DLD1 (cell line): ENCODE measurements at regions not wholly inside any gene's neighbourhood (a gene's known extent, or its start where the extent isn't known, plus 50 kb on each side); places are given as distances from the start of the nearest gene placed in this dataset.

Experiments used
- in situ Hi-C: cut with HindIII; loops from 2 replicates; pipeline ENCODE4 v1.10.0; 2017; ENCODE audit warnings: low sequenced_read_pairs

GRCh38 chr20:40769677-40770285 lies 80.7 kb upstream of the MAFB start:
- in situ Hi-C loops = no loop called here

- in situ Hi-C loops = no loop called here
Measured at GRCh38 chr20:40770564-40771307, 81.7 kb upstream of the MAFB start.

GRCh38 chr20:40771308-40771610 lies 82.2 kb upstream of the MAFB start:
- in situ Hi-C loops = no loop called here

GRCh38 chr20:40771848-40772511 lies 82.9 kb upstream of the MAFB start:
- in situ Hi-C loops = no loop called here

- in situ Hi-C loops = no loop called here
Measured at GRCh38 chr20:40773376-40773775, 84.3 kb upstream of the MAFB start.

- in situ Hi-C loops = no loop called here
Measured at GRCh38 chr20:40774252-40774651, 85.2 kb upstream of the MAFB start.

- in situ Hi-C loops = no loop called here
Measured at GRCh38 chr20:40775561-40776146, 86.6 kb upstream of the MAFB start.

- in situ Hi-C loops = no loop called here
Measured at GRCh38 chr20:40776466-40777457, 87.7 kb upstream of the MAFB start.

GRCh38 chr20:40777653-40778052 lies 88.6 kb upstream of the MAFB start:
- in situ Hi-C loops = no loop called here

GRCh38 chr20:40778894-40779496 lies 90.0 kb upstream of the MAFB start:
- in situ Hi-C loops = no loop called here

- in situ Hi-C loops = no loop called here
Measured at GRCh38 chr20:40781327-40782042, 92.4 kb upstream of the MAFB start.

- in situ Hi-C loops = no loop called here
Measured at GRCh38 chr20:40782043-40782368, 93.0 kb upstream of the MAFB start.

GRCh38 chr20:40785346-40785745 lies 96.3 kb upstream of the MAFB start:
- in situ Hi-C loops = no loop called here

- in situ Hi-C loops = no loop called here
Measured at GRCh38 chr20:40786336-40786735, 97.3 kb upstream of the MAFB start.

GRCh38 chr20:40787941-40788340 lies 98.9 kb upstream of the MAFB start:
- in situ Hi-C loops = no loop called here

- in situ Hi-C loops = no loop called here
Measured at GRCh38 chr20:40797425-40797824, 108.4 kb upstream of the MAFB start.

GRCh38 chr20:40798066-40798465 lies 109.0 kb upstream of the MAFB start:
- in situ Hi-C loops = no loop called here

- in situ Hi-C loops = no loop called here
Measured at GRCh38 chr20:40802886-40803285, 113.8 kb upstream of the MAFB start.

- in situ Hi-C loops = no loop called here
Measured at GRCh38 chr20:40803381-40803780, 114.3 kb upstream of the MAFB start.

- in situ Hi-C loops = no loop called here
Measured at GRCh38 chr20:40805592-40805991, 116.6 kb upstream of the MAFB start.
